Panc1 (cell line): ENCODE measurements at regions not wholly inside any gene's neighbourhood (a gene's known extent, or its start where the extent isn't known, plus 50 kb on each side); places are given as distances from the start of the nearest gene placed in this dataset.

Experiments used
- CTCF ChIP-seq: fragments of 450-650 bp; IDR thresholded peaks from 2 replicates; pipeline ENCODE4 v1.5.1; 2017; ENCODE audit warnings: mild to moderate bottlenecking
- POLR2AphosphoS5 ChIP-seq: IDR thresholded peaks from 2 replicates; pipeline ENCODE4 v1.6.1; 2012; ENCODE audit warnings: mild to moderate bottlenecking, low read depth, low read length, moderate library complexity
- SIN3A ChIP-seq: IDR thresholded peaks from 2 replicates; pipeline ENCODE4 v1.6.1; 2012; ENCODE audit warnings: low read depth, mild to moderate bottlenecking, low read length, moderate library complexity, borderline replicate concordance; ENCODE audit not compliant: insufficient read depth
- TF ChIP-seq, protein P1 (sequence below), 2 experiments: IDR thresholded peaks; 2 replicates each; pipeline ENCODE4 v1.6.1; 2011 to 2012; ENCODE audit warnings: low read depth in 2 of 2, control low read depth in 1 of 2, low read length in 1 of 2, mild to moderate bottlenecking in 1 of 2, moderate library complexity in 1 of 2; ENCODE audit not compliant: insufficient read depth in 1 of 2

- no peak for TF ChIP-seq CTCF
- no peak for TF ChIP-seq SIN3A
- no peak for TF ChIP-seq POLR2AphosphoS5
- TF ChIP-seq, protein P1, sequence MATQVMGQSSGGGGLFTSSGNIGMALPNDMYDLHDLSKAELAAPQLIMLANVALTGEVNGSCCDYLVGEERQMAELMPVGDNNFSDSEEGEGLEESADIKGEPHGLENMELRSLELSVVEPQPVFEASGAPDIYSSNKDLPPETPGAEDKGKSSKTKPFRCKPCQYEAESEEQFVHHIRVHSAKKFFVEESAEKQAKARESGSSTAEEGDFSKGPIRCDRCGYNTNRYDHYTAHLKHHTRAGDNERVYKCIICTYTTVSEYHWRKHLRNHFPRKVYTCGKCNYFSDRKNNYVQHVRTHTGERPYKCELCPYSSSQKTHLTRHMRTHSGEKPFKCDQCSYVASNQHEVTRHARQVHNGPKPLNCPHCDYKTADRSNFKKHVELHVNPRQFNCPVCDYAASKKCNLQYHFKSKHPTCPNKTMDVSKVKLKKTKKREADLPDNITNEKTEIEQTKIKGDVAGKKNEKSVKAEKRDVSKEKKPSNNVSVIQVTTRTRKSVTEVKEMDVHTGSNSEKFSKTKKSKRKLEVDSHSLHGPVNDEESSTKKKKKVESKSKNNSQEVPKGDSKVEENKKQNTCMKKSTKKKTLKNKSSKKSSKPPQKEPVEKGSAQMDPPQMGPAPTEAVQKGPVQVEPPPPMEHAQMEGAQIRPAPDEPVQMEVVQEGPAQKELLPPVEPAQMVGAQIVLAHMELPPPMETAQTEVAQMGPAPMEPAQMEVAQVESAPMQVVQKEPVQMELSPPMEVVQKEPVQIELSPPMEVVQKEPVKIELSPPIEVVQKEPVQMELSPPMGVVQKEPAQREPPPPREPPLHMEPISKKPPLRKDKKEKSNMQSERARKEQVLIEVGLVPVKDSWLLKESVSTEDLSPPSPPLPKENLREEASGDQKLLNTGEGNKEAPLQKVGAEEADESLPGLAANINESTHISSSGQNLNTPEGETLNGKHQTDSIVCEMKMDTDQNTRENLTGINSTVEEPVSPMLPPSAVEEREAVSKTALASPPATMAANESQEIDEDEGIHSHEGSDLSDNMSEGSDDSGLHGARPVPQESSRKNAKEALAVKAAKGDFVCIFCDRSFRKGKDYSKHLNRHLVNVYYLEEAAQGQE (IDR thresholded peaks at IDR 0.05; ENCODE audit: insufficient read depth in 1 of 2, low read depth in 2 of 2, low read length in 1 of 2) = no peak
Observed at GRCh38 chr1:72649991-72650390, 367.7 kb upstream of the NEGR1 start.
